ENCODE measurements at regions not wholly inside any gene's neighbourhood (a gene's known extent, or its start where the extent isn't known, plus 50 kb on each side); places are given as distances from the start of the nearest gene placed in this dataset.

DNA sequence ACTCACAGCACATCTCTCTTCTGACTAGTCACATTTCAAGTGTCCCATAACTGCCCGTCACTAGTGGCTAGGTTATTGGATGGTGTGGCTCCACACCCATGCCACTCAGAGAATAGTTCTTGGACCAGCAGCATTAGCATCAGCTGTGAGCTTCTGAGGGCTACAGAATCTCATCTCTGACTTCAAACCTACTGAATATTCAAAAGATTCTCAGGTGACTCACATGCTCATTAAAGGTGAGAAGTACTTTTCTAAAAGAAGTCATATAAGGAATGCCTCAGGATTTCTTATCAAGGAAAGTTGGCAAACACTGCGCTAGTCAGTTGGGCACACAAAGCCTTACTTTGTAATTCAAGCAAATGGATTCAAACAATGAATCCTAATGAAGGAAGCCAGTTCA lies 305.0 kb upstream of the CDH12 start:
- ChIA-PET POLR2A (no interaction called here), CTCF (no interaction called here)
- no peak for TF ChIP-seq ZNF384 (IDR thresholded peaks at IDR 0.05)
- no peak for TF ChIP-seq LEF1 (IDR thresholded peaks at IDR 0.05; ENCODE audit: borderline replicate concordance)
- TF ChIP-seq NFRKB (IDR thresholded peaks at IDR 0.05) = no peak
- TF ChIP-seq L3MBTL2 (conservative IDR thresholded peaks at IDR 0.05) = no peak
- TF ChIP-seq CTBP1 (IDR thresholded peaks at IDR 0.05; ENCODE audit: borderline replicate concordance) = no peak
- TF ChIP-seq FOXM1 (IDR thresholded peaks at IDR 0.05; ENCODE audit: borderline replicate concordance) = no peak
- TF ChIP-seq, protein P1, sequence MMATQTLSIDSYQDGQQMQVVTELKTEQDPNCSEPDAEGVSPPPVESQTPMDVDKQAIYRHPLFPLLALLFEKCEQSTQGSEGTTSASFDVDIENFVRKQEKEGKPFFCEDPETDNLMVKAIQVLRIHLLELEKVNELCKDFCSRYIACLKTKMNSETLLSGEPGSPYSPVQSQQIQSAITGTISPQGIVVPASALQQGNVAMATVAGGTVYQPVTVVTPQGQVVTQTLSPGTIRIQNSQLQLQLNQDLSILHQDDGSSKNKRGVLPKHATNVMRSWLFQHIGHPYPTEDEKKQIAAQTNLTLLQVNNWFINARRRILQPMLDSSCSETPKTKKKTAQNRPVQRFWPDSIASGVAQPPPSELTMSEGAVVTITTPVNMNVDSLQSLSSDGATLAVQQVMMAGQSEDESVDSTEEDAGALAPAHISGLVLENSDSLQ (IDR thresholded peaks at IDR 0.05) = no peak
- TF ChIP-seq SP1 (IDR thresholded peaks at IDR 0.05) = no peak
- TF ChIP-seq BHLHE40 (IDR thresholded peaks at IDR 0.05; ENCODE audit: borderline replicate concordance) = no peak
- no peak for TF ChIP-seq HDGF (IDR thresholded peaks at IDR 0.05; ENCODE audit: borderline replicate concordance)
- TF ChIP-seq SUZ12 (IDR thresholded peaks at IDR 0.05) = no peak
- no peak for TF ChIP-seq FOXK2 (IDR thresholded peaks at IDR 0.05)
- no peak for DNase-seq (ENCODE audit: extremely low spot score)

DNA sequence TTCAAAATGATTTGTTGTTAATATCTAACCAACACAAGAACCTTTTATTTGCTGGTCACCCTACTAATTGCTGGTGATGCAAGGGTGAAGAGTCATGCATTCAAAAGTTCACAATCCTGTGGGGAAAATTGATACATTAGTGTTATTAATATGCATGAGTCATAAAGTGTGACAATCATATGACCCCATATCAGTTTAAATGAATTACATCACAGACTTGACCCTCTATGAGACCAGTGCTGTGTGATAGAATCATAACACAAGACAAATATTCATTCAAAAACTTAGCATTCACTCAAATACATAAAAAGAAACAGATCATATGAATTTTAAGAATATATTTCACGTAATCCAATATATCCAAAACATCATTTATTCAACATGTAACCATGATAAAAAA lies 304.6 kb upstream of the CDH12 start:
- DNase-seq (ENCODE audit: extremely low spot score) = no peak
- TF ChIP-seq ZNF384 (IDR thresholded peaks at IDR 0.05) (no peak), CTBP1 (IDR thresholded peaks at IDR 0.05; ENCODE audit: borderline replicate concordance) (no peak), TARDBP (IDR thresholded peaks at IDR 0.05) (no peak), BHLHE40 (IDR thresholded peaks at IDR 0.05; ENCODE audit: borderline replicate concordance) (no peak), FOXK2 (IDR thresholded peaks at IDR 0.05) (no peak), NFRKB (IDR thresholded peaks at IDR 0.05) (no peak), LEF1 (IDR thresholded peaks at IDR 0.05; ENCODE audit: borderline replicate concordance) (no peak), SP1 (IDR thresholded peaks at IDR 0.05) (no peak), FOXM1 (IDR thresholded peaks at IDR 0.05; ENCODE audit: borderline replicate concordance) (no peak), L3MBTL2 (conservative IDR thresholded peaks at IDR 0.05) (no peak)
- TF ChIP-seq, protein P1 (IDR thresholded peaks at IDR 0.05) = no peak
- POLR2A ChIA-PET = no interaction called here
- CTCF ChIA-PET = no interaction called here

DNA sequence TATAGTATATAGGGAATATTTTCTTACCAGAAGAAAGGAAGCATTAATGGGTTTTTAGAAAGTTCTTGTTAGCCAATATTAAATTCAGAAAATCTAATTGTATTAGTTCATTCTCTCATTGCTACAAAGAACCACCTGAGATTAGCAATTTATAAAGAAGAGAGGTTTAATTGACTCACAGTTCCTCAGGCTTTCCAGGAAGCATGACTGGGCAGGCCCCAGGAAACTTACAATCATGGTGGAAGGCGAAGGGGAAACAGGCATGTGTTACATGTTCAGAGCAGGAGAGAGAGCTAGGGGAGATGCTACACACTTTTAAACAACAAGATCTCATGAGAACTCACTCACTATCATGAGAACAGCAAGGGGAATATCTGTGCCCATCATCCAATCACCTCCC lies 304.0 kb upstream of the CDH12 start:
- DNase-seq (ENCODE audit: extremely low spot score) = no peak
- POLR2A ChIA-PET = no interaction called here
- no peak for TF ChIP-seq BHLHE40 (IDR thresholded peaks at IDR 0.05; ENCODE audit: borderline replicate concordance)
- TF ChIP-seq FOXK2 (IDR thresholded peaks at IDR 0.05) = no peak
- TF ChIP-seq FOXM1 (IDR thresholded peaks at IDR 0.05; ENCODE audit: borderline replicate concordance) = no peak
- TF ChIP-seq FOXA1 (IDR thresholded peaks at IDR 0.05) = no peak
- TF ChIP-seq TARDBP (IDR thresholded peaks at IDR 0.05) = no peak
- TF ChIP-seq ELF4 (IDR thresholded peaks at IDR 0.05) = no peak
- TF ChIP-seq, protein P1 (IDR thresholded peaks at IDR 0.05) = no peak
- no peak for TF ChIP-seq SUZ12 (IDR thresholded peaks at IDR 0.05)
- no peak for TF ChIP-seq NFRKB (IDR thresholded peaks at IDR 0.05)
- no peak for TF ChIP-seq ZNF384 (IDR thresholded peaks at IDR 0.05)
- TF ChIP-seq SP1 (IDR thresholded peaks at IDR 0.05) = no peak
- no peak for TF ChIP-seq HDGF (IDR thresholded peaks at IDR 0.05; ENCODE audit: borderline replicate concordance)
- no peak for TF ChIP-seq ARNT (IDR thresholded peaks at IDR 0.05)
- no peak for TF ChIP-seq L3MBTL2 (conservative IDR thresholded peaks at IDR 0.05)
- TF ChIP-seq CTBP1 (IDR thresholded peaks at IDR 0.05; ENCODE audit: borderline replicate concordance) = no peak
- TF ChIP-seq LEF1 (IDR thresholded peaks at IDR 0.05; ENCODE audit: borderline replicate concordance) = no peak
- CTCF ChIA-PET = no interaction called here

DNA sequence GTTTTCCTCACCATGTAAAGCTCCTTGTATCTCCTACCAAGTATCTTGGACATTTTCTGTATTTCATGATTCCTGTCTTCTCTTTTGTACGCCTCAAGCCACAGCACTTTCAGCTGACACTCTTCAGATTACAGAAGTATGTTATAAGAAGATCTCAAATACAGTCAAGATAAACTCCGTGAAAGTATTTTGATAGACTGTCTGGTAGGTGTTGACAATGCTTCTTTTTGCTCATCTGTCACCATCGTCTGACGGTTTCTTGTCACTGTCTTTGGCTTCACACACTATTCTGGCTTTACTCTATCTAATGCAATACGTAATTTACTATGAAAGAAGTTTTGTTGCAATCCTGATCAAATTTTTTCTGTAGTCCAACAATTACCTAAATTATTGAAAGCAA lies 294.5 kb upstream of the CDH12 start:
- TF ChIP-seq BHLHE40 (IDR thresholded peaks at IDR 0.05; ENCODE audit: borderline replicate concordance) (no peak), FOXK2 (IDR thresholded peaks at IDR 0.05) (no peak), ZNF384 (IDR thresholded peaks at IDR 0.05) (no peak), NFRKB (IDR thresholded peaks at IDR 0.05) (no peak), LEF1 (IDR thresholded peaks at IDR 0.05; ENCODE audit: borderline replicate concordance) (no peak)
- TF ChIP-seq, protein P1 (IDR thresholded peaks at IDR 0.05) = no peak
- CTCF ChIA-PET = no interaction called here
- no peak for DNase-seq (ENCODE audit: extremely low spot score)
- POLR2A ChIA-PET = no interaction called here

DNA sequence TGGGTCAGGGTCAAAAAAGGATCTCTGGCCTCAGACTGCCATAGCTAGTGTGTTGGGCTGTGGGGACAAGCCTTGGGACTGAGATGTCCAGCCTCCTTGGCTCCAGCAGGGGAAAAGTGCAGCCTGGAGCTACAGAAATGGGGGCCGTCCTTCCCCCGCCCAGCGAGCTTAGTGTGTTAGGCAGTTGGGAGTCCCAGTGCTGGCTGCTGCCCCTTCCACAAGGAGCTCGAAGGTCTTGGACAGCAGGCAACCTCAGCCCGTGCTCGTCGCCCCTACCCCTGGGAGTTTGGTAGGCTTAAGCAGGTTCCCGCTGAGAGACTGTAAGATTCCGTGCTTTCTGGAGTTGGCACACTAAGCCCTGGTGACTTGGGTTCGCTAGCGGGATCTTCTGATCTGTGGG lies 293.0 kb upstream of the CDH12 start:
- CTCF ChIA-PET = no interaction called here
- TF ChIP-seq ELF4 (IDR thresholded peaks at IDR 0.05) (no peak), ARNT (IDR thresholded peaks at IDR 0.05) (no peak), HDGF (IDR thresholded peaks at IDR 0.05; ENCODE audit: borderline replicate concordance) (no peak), FOXA1 (IDR thresholded peaks at IDR 0.05) (no peak), LEF1 (IDR thresholded peaks at IDR 0.05; ENCODE audit: borderline replicate concordance) (no peak), TARDBP (IDR thresholded peaks at IDR 0.05) (no peak), FOXK2 (IDR thresholded peaks at IDR 0.05) (no peak)
- POLR2A ChIA-PET = no interaction called here
- no peak for DNase-seq (ENCODE audit: extremely low spot score)

Measured in HEK293T (cell line).